Fibroblast of the aortic adventitia (primary cell): ENCODE measurements at regions not wholly inside any gene's neighbourhood (a gene's known extent, or its start where the extent isn't known, plus 50 kb on each side); places are given as distances from the start of the nearest gene placed in this dataset.

ENCODE experiments used
- DNase-seq: peaks from one replicate; pipeline ENCODE4 v3.0.0-alpha.2; 2010; ENCODE audit warnings: low read depth
- H3K4me3 ChIP-seq: 2 replicates; pipeline ENCODE4 v1.5.1; 2011; ENCODE audit warnings: low read depth, mild to moderate bottlenecking, control low read depth, low read length, moderate library complexity
- CTCF ChIP-seq: IDR thresholded peaks from 2 replicates; pipeline ENCODE4 v1.5.1; 2011; ENCODE audit warnings: mild to moderate bottlenecking, low read length, control low read depth, inconsistent platforms; ENCODE audit not compliant: insufficient read depth

GRCh38 chr7:156456503-156457115 lies 184.0 kb upstream of the RNF32 start:
- H3K4me3 ChIP-seq = no peak overlapping the region
- TF ChIP-seq CTCF = no peak
- DNase-seq = no peak

GRCh38 chr7:156456032-156456431 lies 184.5 kb upstream of the RNF32 start:
- H3K4me3 ChIP-seq = no peak overlapping the region
- no peak for TF ChIP-seq CTCF
- no peak for DNase-seq

- H3K4me3 ChIP-seq = no peak overlapping the region
- TF ChIP-seq CTCF = no peak
- DNase-seq = no peak
Observed at GRCh38 chr7:156450473-156450872, 190.1 kb upstream of the RNF32 start.

DNA sequence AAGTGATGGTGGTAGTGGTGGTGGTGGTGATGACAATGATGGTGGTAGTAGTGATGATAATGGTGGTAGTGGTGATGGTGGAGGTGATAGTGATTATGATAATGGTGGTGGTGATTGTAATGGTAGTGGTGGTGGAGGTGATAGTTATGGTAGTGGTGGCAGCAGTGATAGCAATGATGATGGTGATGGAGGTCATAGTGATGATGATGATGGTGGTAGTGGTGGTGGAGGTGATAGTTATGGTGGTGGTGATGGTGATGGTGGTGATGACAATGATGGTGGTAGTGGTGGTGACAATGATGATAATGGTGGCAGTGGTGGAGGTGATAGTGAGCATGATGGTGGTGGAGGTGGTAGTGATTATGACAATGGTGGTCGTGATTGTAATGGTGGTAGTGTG lies 191.7 kb upstream of the RNF32 start:
- no peak overlapping the region for H3K4me3 ChIP-seq
- no peak for TF ChIP-seq CTCF
- no peak for DNase-seq

DNA sequence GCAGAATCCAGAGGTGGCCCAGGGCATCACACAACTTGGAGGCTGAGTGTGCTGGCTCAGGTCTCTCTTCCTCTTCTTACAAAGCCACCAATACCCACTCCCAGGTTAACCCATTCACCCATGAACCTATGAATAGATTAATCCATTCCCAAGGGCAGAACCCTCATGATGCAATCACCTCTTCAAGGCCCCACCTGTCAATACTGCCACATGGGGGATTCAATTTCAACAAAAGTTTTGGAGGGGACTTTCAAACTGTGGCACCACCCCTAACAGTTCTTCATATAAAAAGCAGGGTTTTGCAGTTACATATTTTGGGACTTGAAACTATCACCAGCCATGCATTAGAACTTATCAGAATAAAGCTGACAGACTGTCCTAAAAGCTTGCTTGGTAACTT lies 193.6 kb upstream of the RNF32 start:
- no peak for TF ChIP-seq CTCF
- no peak overlapping the region for H3K4me3 ChIP-seq
- no peak for DNase-seq

GRCh38 chr7:156445997-156446761 lies 194.4 kb upstream of the RNF32 start:
- no peak for DNase-seq
- no peak for TF ChIP-seq CTCF
- no peak overlapping the region for H3K4me3 ChIP-seq
